GM23338 (cell line): ENCODE measurements at regions not wholly inside any gene's neighbourhood (a gene's known extent, or its start where the extent isn't known, plus 50 kb on each side); places are given as distances from the start of the nearest gene placed in this dataset.

Source experiments
- CREB1 ChIP-seq: fragments of 250-450 bp; sonication (Bioruptor Pico); IDR thresholded peaks from 2 replicates; pipeline ENCODE4 v1.5.0; 2020; ENCODE audit warnings: low read depth, mild to moderate bottlenecking, moderate library complexity
- CTCF ChIP-seq, 2 experiments: fragments of 200-600 bp in 1 of 2; sonication (generic) in 1 of 2; conservative IDR thresholded peaks; 2 replicates each; pipeline versions ENCODE4 v1.5.1 to v1.6.1; 2016 to 2017; ENCODE audit warnings: antibody characterized with exemption in 2 of 2, low read depth in 2 of 2, mild to moderate bottlenecking in 2 of 2, moderate library complexity in 1 of 2
- ETS1 ChIP-seq: IDR thresholded peaks from 2 replicates; pipeline ENCODE4 v1.6.1; 2016; ENCODE audit warnings: antibody characterized with exemption
- EZH2 ChIP-seq: fragments of 200-600 bp; sonication (generic); IDR thresholded peaks from one replicate; pipeline ENCODE4 v1.8.0; 2017; ENCODE audit warnings: antibody characterized with exemption, mild to moderate bottlenecking, low read depth; ENCODE audit not compliant: unreplicated experiment
- EZH2phosphoT487 ChIP-seq: fragments of 200-600 bp; sonication (generic); IDR thresholded peaks from one replicate; pipeline ENCODE4 v1.8.1; 2018; ENCODE audit warnings: antibody characterized with exemption; ENCODE audit not compliant: unreplicated experiment
- JUNB ChIP-seq: IDR thresholded peaks from one replicate; pipeline ENCODE4 v1.6.1; 2016; ENCODE audit warnings: antibody characterized with exemption; ENCODE audit not compliant: unreplicated experiment
- NANOG ChIP-seq: IDR thresholded peaks from 2 replicates; pipeline ENCODE4 v1.6.1; 2016; ENCODE audit warnings: antibody characterized with exemption, borderline replicate concordance
- POLR2AphosphoS5 ChIP-seq: IDR thresholded peaks from 2 replicates; pipeline ENCODE4 v1.6.1; 2016; ENCODE audit warnings: antibody characterized with exemption, low read depth
- REST ChIP-seq: IDR thresholded peaks from one replicate; pipeline ENCODE4 v1.6.1; 2018; ENCODE audit warnings: antibody characterized with exemption; ENCODE audit not compliant: unreplicated experiment
- ZNF331 ChIP-seq: fragments of 250-450 bp; sonication (Bioruptor Pico); IDR thresholded peaks from 2 replicates; pipeline ENCODE4 v1.5.0; 2020; ENCODE audit warnings: low read depth, mild to moderate bottlenecking, moderate library complexity

GRCh38 chrX:77342004-77342403 is 105.2 kb upstream of the FGF16 start:
- TF ChIP-seq CTCF (conservative IDR thresholded peaks at IDR 0.05; ENCODE audit: low read depth in 2 of 2): no peak
- no peak for TF ChIP-seq EZH2
- no peak for TF ChIP-seq POLR2AphosphoS5
- no peak for TF ChIP-seq REST
- no peak for TF ChIP-seq CREB1
- TF ChIP-seq NANOG: no peak
- no peak for TF ChIP-seq ETS1
- no peak for TF ChIP-seq EZH2phosphoT487
- TF ChIP-seq ZNF331 (CRISPR knock-in tag): no peak
- no peak for TF ChIP-seq JUNB
